ENCODE measurements at regions not wholly inside any gene's neighbourhood (a gene's known extent, or its start where the extent isn't known, plus 50 kb on each side); places are given as distances from the start of the nearest gene placed in this dataset.
"Not testable (repeated sequence)": the region's sequence is repeated elsewhere in the genome, so short reads cannot be mapped to it uniquely, and the experiment has no call there.

GRCh38 chr2:212766921-212767320 lies 228.3 kb upstream of the ERBB4 start:
- DNase-seq: no peak

DNA sequence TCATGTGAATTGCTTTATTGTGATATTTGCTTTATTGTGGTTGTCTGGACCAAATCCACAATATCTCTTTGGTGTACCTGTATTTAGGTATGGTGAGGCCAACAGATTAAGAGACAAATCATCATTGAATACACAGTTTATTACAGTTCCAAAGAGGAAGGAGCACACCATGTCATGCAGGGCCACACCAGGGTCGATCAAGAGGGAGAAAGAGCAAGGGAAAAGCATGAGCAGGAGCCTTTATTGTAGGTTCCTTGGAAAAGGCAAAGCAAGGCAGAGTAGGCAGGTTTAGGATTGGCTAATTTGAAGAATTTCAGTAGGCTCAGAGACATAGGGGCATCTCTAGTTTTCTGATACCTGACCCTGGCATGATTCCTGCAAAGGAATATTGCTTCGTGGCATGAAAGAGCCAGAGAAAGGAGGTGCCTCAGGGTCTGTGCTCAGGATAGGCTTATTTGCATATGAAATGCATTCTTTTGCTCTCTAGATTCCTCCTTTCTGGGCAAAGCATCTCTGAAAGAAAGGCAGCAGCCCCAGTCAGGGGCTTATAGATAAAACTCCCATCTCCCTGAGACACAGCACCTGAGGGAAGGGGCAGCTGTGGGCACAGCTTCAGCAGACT lies 214.2 kb upstream of the ERBB4 start:
- no peak for DNase-seq

GRCh38 chr2:212745359-212745758 lies 206.8 kb upstream of the ERBB4 start:
- no peak for DNase-seq

DNA sequence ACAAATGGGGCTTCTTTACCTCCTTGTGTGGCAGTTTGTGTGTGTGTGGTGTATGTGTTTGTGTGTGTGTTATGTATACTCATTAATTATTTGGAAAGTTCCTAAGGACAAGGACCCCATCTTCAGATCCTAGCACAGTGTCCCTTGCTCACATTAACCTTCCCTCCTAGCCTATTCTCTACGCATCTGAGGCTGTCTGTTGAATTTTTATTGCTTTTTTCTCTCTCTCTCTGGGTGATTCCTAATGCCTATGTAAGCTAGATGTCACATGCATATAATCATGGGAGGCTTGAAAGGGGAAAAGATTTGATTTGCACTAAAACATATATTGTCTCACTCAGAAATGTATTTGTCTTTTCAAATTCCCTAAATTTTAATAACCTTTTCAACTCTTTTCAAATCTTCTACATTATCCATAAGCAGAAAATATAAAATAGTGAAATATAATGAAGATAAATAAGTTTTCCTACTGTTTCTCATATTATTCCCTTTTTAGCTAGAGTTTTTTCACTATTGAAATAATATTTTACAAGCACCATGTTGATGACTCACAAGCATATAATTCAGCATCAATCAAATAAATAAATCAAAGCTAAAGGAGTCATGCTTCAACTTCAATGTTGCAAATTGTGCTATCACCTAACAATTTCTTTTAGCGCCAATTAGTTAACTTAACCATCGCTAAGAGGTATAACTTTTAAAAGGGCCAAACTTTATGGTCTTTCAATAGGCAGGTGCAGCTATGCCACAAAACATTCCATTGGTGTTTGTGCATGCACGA lies 199.0 kb upstream of the ERBB4 start:
- DNase-seq: no peak

DNA sequence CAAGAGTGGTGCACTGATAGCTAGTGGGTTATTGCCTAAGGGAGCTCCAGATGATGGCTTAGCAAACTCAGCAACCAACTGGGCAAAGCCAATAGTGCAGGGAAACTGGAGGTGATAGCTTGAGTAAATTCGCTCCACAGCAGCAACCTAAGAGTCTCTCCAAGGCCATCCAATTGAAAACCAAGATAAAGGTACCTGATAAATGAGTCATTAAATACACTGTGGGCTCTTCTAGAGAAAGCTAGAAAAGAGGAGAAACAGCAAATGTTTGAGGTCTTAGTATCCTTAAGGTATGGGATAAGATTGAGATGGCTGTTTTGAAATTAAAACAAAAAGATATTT lies 197.8 kb upstream of the ERBB4 start:
- no peak for DNase-seq

- DNase-seq: no peak
Observed at GRCh38 chr2:212733273-212733672, 194.7 kb upstream of the ERBB4 start.

- no peak for DNase-seq
Observed at GRCh38 chr2:212732860-212733259, 194.3 kb upstream of the ERBB4 start.

- no peak for DNase-seq
Observed at GRCh38 chr2:212730994-212731393, 192.4 kb upstream of the ERBB4 start.

- DNase-seq: no peak
Observed at GRCh38 chr2:212728717-212729116, 190.1 kb upstream of the ERBB4 start.

- DNase-seq: no peak
Observed at GRCh38 chr2:212727751-212728150, 189.1 kb upstream of the ERBB4 start.

DNA sequence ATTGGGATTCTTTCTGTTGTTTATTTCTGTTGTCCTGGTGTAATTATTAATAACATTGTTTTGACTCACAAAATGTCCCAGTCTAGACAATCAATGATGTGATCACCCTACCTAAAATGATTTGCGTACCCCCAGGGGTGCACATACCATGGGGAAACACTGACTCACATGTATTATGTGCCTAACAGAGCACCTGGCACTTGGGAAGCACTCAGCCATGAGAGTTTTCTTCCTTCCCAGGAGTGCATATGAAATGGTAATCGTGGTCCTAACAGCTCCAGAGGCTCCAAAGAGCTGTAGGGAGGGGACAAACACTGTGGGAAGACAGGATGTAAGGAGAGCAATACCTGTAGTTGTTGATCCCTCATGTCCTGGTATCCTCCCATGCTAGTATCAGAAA lies 187.8 kb upstream of the ERBB4 start:
- peak; percentile 15 for DNase-seq

DNA sequence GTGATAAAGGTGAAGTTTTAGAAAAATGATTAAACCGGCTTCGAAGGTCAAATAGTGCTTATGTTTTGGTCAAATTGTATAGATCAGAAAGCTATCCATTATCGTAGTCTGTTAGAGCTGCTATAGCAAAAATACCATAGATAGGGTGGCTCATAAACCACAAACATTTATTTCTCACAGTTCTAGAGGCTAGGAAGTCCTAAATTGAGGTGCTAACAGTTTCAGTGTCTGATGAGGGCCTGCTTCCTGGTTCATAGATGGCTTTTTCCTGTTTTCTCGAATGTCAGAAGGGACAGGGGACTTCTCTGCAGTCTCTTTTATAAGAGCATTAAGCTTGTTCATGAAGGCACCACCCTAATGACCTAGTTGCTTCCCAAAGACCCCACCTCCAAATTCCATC lies 186.6 kb upstream of the ERBB4 start:
- DNase-seq: no peak

- DNase-seq: no peak
Observed at GRCh38 chr2:212723226-212723625, 184.6 kb upstream of the ERBB4 start.

- DNase-seq: no peak
Observed at GRCh38 chr2:212722046-212722445, 183.4 kb upstream of the ERBB4 start.

- DNase-seq: no peak
Observed at GRCh38 chr2:212721026-212721451, 182.4 kb upstream of the ERBB4 start.

DNA sequence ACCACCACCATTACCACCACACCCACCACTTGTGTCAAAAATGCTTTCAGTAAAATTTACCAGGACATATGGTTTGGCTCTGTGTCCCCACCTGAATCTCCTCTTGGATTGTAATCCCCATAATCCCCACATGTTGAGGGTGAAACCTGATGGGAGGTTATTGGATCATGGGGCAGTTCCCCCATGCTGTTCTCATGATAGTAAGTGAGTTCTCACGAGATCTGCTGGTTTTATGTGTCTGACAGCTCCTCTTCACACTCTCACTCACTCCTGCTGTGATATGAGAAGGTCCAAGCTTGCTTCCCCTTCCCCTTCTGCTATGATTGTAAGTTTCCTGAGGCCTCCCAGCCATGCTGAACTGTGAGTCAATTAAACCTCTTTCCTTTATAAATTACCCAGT lies 176.8 kb upstream of the ERBB4 start:
- DNase-seq: not testable (repeated sequence)

DNA sequence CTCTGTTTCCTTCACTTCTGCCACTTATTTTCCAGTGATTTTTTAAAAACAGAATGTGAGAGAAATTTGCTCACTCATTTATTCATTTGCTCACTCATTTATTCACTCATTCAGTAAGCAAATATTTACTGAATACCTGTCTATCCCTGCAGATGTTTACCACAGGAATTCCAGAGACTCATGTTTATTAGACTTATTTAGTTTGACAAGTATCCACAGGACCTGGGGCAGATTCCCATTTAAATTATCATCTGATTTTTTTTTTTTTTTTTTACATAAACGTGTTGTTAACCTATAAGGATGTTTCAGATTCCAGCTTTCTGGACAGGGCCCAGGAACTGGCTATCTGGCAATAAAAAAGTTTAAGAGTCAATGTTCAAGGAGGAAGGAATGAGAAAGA lies 175.1 kb upstream of the ERBB4 start:
- no peak for DNase-seq

DNA sequence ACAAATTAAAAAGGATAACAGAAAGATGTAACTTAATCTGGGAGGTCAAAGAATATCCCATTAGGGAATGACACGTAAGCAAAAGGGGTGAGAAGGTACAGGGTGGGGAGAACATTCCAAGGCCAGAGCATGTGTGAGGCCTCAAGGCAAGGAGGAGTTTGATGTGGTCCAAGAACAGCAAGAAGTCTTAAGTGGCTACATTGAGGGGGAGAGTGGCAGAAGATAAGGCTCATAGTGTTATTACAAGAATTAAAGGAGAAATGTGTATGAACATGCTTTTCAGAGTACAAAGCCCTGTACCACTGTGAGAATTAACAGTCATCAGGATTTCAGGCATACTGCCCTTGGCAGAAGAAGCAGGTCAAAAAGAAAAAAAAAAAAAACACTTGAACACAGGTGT lies 174.4 kb upstream of the ERBB4 start:
- DNase-seq: no peak

DNA sequence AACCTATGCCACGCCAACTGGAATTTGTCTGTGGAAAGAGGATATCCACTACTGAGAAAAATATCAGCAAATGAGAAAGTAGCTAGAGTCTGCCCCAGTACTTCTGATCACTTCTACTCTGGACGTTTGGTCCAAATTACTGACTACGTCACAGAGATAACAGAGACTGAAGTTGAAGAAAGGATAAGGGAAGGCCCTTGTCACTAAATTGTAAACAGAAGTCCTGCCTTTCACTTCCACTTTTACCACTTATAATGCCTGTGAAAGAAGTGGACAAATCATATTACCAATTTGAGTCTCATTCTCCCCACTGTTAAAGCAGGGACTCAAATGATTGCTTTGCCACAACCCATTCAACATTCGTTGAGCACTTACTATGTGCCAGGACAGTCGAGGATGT lies 173.9 kb upstream of the ERBB4 start:
- no peak for DNase-seq

GRCh38 chr2:212711856-212712255 lies 173.3 kb upstream of the ERBB4 start:
- no peak for DNase-seq

DNA sequence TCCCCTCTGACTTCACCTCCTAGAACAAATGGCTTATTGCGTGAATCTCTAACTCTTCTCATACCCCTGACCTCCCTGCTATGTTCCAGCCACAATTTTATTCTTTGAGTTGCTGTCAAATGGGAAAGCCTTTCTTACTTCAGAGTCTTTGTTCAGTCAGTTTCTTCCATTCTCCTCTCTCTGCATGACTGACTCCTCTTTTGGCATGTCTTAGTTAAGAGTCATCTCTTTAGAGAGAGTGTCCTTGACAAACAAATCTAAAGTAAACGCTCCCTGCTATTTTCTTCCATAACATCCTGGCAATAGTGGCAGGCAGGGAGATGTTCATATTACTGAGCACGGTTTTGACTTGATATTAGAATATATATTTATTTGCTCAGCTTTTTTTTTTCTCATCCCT lies 170.7 kb upstream of the ERBB4 start:
- DNase-seq: no peak

GRCh38 chr2:212708355-212708754 lies 169.8 kb upstream of the ERBB4 start:
- no peak for DNase-seq

- no peak for DNase-seq
Observed at GRCh38 chr2:212695426-212695825, 156.8 kb upstream of the ERBB4 start.

- DNase-seq: no peak
Observed at GRCh38 chr2:212694398-212694797, 155.8 kb upstream of the ERBB4 start.

DNA sequence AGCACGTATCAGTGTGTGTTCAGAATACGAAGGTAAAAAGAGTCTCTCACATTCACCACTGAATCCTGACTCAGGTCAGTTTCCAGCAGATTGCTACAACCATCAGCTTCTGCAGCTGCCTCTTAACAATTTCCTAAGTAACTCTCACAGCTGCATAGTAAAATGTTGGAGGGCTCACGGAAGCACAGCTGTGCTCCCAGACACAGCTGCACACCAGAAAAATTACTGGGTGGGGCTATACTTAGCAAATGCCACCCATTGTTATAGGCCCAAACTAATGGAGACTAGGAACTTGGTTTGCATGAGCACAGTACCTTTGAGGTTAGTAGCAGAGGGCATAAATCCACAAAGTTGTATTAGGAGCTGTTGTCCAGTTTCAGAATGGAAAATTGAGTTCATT lies 153.9 kb upstream of the ERBB4 start:
- no peak for DNase-seq
